ENCODE measurements at regions not wholly inside any gene's neighbourhood (a gene's known extent, or its start where the extent isn't known, plus 50 kb on each side); places are given as distances from the start of the nearest gene placed in this dataset.

DNA sequence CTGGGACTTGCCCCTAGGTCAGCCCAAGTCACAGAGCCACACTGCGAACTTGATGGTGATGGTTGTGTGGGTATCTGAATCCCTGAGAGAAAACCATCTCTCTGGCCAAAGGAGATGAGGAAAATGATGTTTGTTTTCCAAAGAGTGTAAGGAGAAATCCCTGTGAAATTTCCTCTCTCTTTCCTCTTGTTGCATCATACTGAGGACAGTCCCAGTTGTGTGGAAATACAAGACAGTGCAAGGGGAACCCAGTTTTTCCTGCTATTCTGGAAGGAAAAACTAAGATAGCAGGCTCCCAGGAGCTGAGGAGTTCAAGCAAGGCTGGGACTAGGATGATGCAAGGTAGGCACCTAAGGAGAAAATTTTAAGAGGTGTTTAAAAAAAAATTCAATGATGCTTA, 86.8 kb upstream of the TOM1L1 start:
- DNase-seq (no peak), ATAC-seq (ENCODE audit: low read depth) (no peak)
- Histone ChIP-seq H3K9ac (ENCODE audit: low read length) (no peak overlapping the region), H3K4me2 (replicated peaks; ENCODE audit: low read depth, low read length, poor library complexity, severe bottlenecking) (no peak overlapping the region), H3K27ac (ENCODE audit: low read length in 2 of 2) (no peak overlapping the region), H3K36me3 (replicated peaks in 1 of 2; ENCODE audit: control extremely low read depth in 1 of 2, control insufficient read depth in 1 of 2, extremely low read depth in 1 of 2, insufficient read depth in 2 of 2, low read length in 1 of 2) (no peaks in the 10 kb centered on the region), H3K9me3 (ENCODE audit: control extremely low read depth in 1 of 3, control insufficient read depth in 2 of 3, insufficient read depth in 1 of 3, low read length in 2 of 3) (no peaks in the 10 kb centered on the region), H4K20me1 (ENCODE audit: control insufficient read depth, insufficient read depth, low read length, poor library complexity, severe bottlenecking) (no peaks in the 10 kb centered on the region), H3K4me3 (ENCODE audit: control extremely low read depth in 1 of 5, extremely low read depth in 1 of 5, insufficient read depth in 1 of 5, low read depth in 2 of 5, low read length in 4 of 5) (no peak overlapping the region), H3K79me2 (ENCODE audit: control insufficient read depth, insufficient read depth, low read length) (no peaks in the 10 kb centered on the region), H3K4me1 (ENCODE audit: control insufficient read depth in 2 of 2, insufficient read depth in 2 of 2, low read length in 2 of 2) (no peaks in the 10 kb centered on the region), H3K27me3 (replicated peaks in 1 of 4; ENCODE audit: control extremely low read depth in 1 of 4, control insufficient read depth in 3 of 4, insufficient read depth in 4 of 4, low read length in 3 of 4) (no peaks in the 10 kb centered on the region), H2AFZ (ENCODE audit: insufficient read depth, low read depth, low read length, poor library complexity, severe bottlenecking) (no peak overlapping the region)
- H3K9me3 Mint-ChIP-seq (ENCODE audit: insufficient read depth) = peaks cover 2% of the 10 kb centered on the region
- ChIA-PET POLR2A (no interaction called here), CTCF (no interaction called here)
- H3K4me3 Mint-ChIP-seq = no peak overlapping the region
- no peak overlapping the region for H3K27ac Mint-ChIP-seq
- WGBS (ENCODE audit: insufficient coverage) = no CpG with 5 or more reads among the region's 1 CpG
- no peaks in the 10 kb centered on the region for H3K4me1 Mint-ChIP-seq
- TF ChIP-seq, protein P1, sequence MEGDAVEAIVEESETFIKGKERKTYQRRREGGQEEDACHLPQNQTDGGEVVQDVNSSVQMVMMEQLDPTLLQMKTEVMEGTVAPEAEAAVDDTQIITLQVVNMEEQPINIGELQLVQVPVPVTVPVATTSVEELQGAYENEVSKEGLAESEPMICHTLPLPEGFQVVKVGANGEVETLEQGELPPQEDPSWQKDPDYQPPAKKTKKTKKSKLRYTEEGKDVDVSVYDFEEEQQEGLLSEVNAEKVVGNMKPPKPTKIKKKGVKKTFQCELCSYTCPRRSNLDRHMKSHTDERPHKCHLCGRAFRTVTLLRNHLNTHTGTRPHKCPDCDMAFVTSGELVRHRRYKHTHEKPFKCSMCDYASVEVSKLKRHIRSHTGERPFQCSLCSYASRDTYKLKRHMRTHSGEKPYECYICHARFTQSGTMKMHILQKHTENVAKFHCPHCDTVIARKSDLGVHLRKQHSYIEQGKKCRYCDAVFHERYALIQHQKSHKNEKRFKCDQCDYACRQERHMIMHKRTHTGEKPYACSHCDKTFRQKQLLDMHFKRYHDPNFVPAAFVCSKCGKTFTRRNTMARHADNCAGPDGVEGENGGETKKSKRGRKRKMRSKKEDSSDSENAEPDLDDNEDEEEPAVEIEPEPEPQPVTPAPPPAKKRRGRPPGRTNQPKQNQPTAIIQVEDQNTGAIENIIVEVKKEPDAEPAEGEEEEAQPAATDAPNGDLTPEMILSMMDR (IDR thresholded peaks at IDR 0.05) = no peak
- TF ChIP-seq EZH2 (IDR thresholded peaks at IDR 0.05; ENCODE audit: borderline replicate concordance, insufficient read depth, low read depth, low read length, poor library complexity, severe bottlenecking) = no peak
- intact Hi-C loops (cut with micrococcal nuclease) = no loop called here
- H3K27me3 Mint-ChIP-seq = no peaks in the 10 kb centered on the region

DNA sequence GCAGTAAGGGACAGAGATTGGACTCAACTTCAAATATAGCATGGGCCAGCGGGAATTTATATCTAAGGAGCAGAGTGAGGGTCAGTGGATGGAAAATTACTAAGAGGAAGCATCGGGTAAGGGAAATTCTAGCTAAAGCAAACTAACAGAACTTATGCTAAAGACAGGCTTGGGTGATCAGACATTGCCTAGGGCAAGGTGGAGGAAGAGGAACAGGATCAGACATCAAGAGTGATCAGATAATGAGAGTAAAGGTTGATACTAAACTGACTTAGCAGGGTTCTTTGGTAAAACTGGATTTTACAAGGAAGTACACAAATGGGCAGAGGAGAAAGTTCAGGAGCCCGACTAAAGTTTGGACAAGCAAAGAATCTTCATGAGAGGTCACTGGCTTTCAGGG, 86.3 kb upstream of the TOM1L1 start:
- CTCF ChIA-PET = no interaction called here

More for the DNA sequence above, 86.3 kb upstream of the TOM1L1 start:
- Mint-ChIP-seq H3K27me3 (no peaks in the 10 kb centered on the region), H3K4me1 (no peaks in the 10 kb centered on the region), H3K9me3 (ENCODE audit: insufficient read depth) (peaks cover 2% of the 10 kb centered on the region), H3K27ac (no peak overlapping the region), H3K4me3 (no peak overlapping the region)
- H3K36me3 ChIP-seq (replicated peaks in 1 of 2; ENCODE audit: control extremely low read depth in 1 of 2, control insufficient read depth in 1 of 2, extremely low read depth in 1 of 2, insufficient read depth in 2 of 2, low read length in 1 of 2) = no peaks in the 10 kb centered on the region
- POLR2A ChIA-PET = no interaction called here
- no peak overlapping the region for H3K4me3 ChIP-seq (ENCODE audit: control extremely low read depth in 1 of 5, extremely low read depth in 1 of 5, insufficient read depth in 1 of 5, low read depth in 2 of 5, low read length in 4 of 5)
- ATAC-seq (ENCODE audit: low read depth) (no peak), DNase-seq (no peak)
- H3K4me1 ChIP-seq (ENCODE audit: control insufficient read depth in 2 of 2, insufficient read depth in 2 of 2, low read length in 2 of 2) = no peaks in the 10 kb centered on the region
- H3K9me3 ChIP-seq (ENCODE audit: control extremely low read depth in 1 of 3, control insufficient read depth in 2 of 3, insufficient read depth in 1 of 3, low read length in 2 of 3) = no peaks in the 10 kb centered on the region
- no peak overlapping the region for H3K27ac ChIP-seq (ENCODE audit: low read length in 2 of 2)
- no peaks in the 10 kb centered on the region for H3K79me2 ChIP-seq (ENCODE audit: control insufficient read depth, insufficient read depth, low read length)
- no peak overlapping the region for H2AFZ ChIP-seq (ENCODE audit: insufficient read depth, low read depth, low read length, poor library complexity, severe bottlenecking)
- H4K20me1 ChIP-seq (ENCODE audit: control insufficient read depth, insufficient read depth, low read length, poor library complexity, severe bottlenecking) = no peaks in the 10 kb centered on the region
- intact Hi-C loops (cut with micrococcal nuclease) = no loop called here
- WGBS (ENCODE audit: insufficient coverage) = no CpG with 5 or more reads among the region's 3 CpGs
- no peak for TF ChIP-seq EZH2 (IDR thresholded peaks at IDR 0.05; ENCODE audit: borderline replicate concordance, insufficient read depth, low read depth, low read length, poor library complexity, severe bottlenecking)
- TF ChIP-seq, protein P1 (IDR thresholded peaks at IDR 0.05) = no peak
- H3K4me2 ChIP-seq (replicated peaks; ENCODE audit: low read depth, low read length, poor library complexity, severe bottlenecking) = no peak overlapping the region
- no peak overlapping the region for H3K9ac ChIP-seq (ENCODE audit: low read length)
- H3K27me3 ChIP-seq (replicated peaks in 1 of 4; ENCODE audit: control extremely low read depth in 1 of 4, control insufficient read depth in 3 of 4, insufficient read depth in 4 of 4, low read length in 3 of 4) = no peaks in the 10 kb centered on the region
